ENCODE measurements at regions not wholly inside any gene's neighbourhood (a gene's known extent, or its start where the extent isn't known, plus 50 kb on each side); places are given as distances from the start of the nearest gene placed in this dataset.

DNA sequence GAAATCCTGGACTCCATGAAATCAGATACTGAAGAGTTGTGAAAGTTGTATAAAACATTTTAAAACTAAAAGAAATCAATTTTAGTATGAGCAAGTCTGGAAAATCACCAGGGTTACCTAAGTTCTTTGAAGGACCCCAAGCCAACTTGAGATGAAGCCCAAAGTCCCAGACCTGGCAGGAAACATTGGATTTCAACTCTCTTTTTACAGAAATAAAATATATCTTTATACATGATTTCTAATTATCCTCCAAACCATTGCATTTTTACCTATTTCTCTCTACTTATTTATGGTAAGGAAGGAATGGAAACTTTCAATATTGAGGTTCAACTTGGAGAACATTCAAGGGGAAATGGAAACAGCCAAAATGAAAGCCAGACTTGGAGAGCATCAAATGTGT, 390.6 kb upstream of the C9orf72 start:
- H3K4me3 ChIP-seq (ENCODE audit: low read depth, low read length), result no peak overlapping the region
- H3K27me3 ChIP-seq, result no peaks in the 10 kb centered on the region
- peaks cover 6% of the 10 kb centered on the region; the same call in 1 of the 2 replicates for H3K4me1 ChIP-seq
- TF ChIP-seq, protein P1, sequence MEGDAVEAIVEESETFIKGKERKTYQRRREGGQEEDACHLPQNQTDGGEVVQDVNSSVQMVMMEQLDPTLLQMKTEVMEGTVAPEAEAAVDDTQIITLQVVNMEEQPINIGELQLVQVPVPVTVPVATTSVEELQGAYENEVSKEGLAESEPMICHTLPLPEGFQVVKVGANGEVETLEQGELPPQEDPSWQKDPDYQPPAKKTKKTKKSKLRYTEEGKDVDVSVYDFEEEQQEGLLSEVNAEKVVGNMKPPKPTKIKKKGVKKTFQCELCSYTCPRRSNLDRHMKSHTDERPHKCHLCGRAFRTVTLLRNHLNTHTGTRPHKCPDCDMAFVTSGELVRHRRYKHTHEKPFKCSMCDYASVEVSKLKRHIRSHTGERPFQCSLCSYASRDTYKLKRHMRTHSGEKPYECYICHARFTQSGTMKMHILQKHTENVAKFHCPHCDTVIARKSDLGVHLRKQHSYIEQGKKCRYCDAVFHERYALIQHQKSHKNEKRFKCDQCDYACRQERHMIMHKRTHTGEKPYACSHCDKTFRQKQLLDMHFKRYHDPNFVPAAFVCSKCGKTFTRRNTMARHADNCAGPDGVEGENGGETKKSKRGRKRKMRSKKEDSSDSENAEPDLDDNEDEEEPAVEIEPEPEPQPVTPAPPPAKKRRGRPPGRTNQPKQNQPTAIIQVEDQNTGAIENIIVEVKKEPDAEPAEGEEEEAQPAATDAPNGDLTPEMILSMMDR (IDR thresholded peaks at IDR 0.05; ENCODE audit: low read depth, low read length), result no peak
- H3K36me3 ChIP-seq, result no peaks in the 10 kb centered on the region
- DNase-seq, result no peak
- H3K9me3 ChIP-seq, result no peaks in the 10 kb centered on the region

DNA sequence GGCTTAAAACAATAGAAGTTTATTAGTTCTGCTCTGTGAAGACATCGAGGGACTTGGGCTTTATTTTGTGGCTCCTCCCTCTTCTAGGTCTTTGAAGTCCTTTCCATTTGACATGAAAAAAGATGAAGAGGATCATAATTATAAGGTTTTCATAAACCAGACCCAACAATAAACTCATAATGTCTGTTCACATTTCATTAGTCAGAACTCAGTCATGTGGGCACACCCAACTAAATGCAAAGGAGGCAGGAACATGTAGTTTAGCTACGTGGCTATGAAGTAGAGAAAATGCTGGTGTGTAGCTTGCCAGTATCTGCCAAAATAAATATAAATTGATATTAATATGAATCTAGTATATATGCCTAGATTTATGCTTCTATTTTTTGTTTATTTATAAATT, 393.9 kb upstream of the C9orf72 start:
- TF ChIP-seq, protein P1 (IDR thresholded peaks at IDR 0.05; ENCODE audit: low read depth, low read length), result no peak
- Histone ChIP-seq H3K4me3 (ENCODE audit: low read depth, low read length) (no peak overlapping the region), H3K9me3 (no peaks in the 10 kb centered on the region), H3K27me3 (no peaks in the 10 kb centered on the region), H3K4me1 (peaks cover 6% of the 10 kb centered on the region; the same call in 1 of the 2 replicates), H3K36me3 (no peaks in the 10 kb centered on the region)
- no peak for DNase-seq

DNA sequence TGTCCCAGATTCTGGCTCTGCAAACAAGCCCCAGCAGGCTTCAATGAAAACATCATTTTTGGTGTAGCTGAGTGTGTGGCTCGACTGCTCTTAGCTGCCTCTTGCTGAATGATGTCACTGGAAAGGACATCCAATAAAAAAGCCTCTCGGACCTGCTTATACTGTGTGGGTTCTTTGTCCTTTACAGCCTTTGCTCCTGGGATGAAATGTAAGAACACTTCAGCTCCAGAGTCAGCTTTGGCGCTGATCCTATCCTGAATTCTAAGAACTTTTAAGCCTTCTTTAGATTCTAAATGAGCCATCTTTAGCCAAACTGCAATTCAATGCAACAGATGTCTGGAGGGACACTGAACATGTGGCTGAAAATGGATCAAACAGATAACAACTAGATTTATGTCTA, 404.6 kb upstream of the C9orf72 start:
- Histone ChIP-seq H3K36me3 (no peaks in the 10 kb centered on the region), H3K4me1 (peaks cover 7% of the 10 kb centered on the region), H3K9me3 (no peaks in the 10 kb centered on the region), H3K27me3 (no peaks in the 10 kb centered on the region), H3K4me3 (ENCODE audit: low read depth, low read length) (no peak overlapping the region)
- TF ChIP-seq, protein P1 (IDR thresholded peaks at IDR 0.05; ENCODE audit: low read depth, low read length), result no peak
- no peak for DNase-seq

DNA sequence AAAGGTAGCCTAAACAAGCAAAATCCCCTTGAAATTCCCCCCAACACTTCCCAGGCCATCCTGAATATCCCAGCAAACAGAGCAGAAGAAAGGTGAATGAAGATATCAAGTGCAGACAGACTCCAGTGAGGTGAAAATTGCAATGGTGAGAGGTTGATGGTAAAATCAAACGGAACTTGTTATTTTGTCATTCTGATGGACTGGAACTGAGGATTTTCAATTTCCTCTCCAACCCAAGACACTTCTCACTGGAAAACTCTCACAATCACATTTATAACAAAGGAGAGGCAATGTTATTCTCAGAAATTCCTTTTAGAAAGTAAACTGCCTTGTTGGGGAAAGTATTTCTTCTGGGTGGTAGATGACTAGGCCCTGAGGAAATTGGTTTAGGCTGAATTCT, 412.4 kb upstream of the C9orf72 start:
- Histone ChIP-seq H3K9me3 (no peaks in the 10 kb centered on the region), H3K4me1 (peaks cover 1% of the 10 kb centered on the region), H3K27me3 (no peaks in the 10 kb centered on the region), H3K4me3 (ENCODE audit: low read depth, low read length) (no peak overlapping the region), H3K36me3 (no peaks in the 10 kb centered on the region)
- TF ChIP-seq, protein P1 (IDR thresholded peaks at IDR 0.05; ENCODE audit: low read depth, low read length), result no peak
- no peak for DNase-seq

DNA sequence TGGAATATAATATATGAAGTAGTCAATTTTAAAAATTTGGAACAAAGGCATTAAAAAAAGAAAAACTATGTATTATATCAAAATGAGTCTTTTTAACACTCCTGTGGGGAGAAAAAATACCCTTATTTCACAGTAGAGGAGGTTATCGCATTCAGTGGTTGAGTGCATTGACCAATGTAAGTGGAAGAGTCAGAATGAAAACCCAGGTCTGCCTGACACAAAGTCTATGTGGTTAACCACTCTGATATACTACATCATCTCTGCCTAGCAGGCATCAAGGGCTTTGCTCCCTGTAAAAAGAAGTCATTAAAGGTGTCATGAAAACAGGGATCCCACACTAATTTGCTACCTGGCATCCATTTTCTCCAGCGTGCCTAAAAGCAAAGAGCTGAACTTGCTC, 417.2 kb upstream of the C9orf72 start:
- TF ChIP-seq, protein P1 (IDR thresholded peaks at IDR 0.05; ENCODE audit: low read depth, low read length), result no peak
- H3K27me3 ChIP-seq, result no peaks in the 10 kb centered on the region
- H3K4me1 ChIP-seq, result no peaks in the 10 kb centered on the region
- no peaks in the 10 kb centered on the region for H3K9me3 ChIP-seq
- no peak overlapping the region for H3K4me3 ChIP-seq (ENCODE audit: low read depth, low read length)
- no peaks in the 10 kb centered on the region for H3K36me3 ChIP-seq
- no peak for DNase-seq

DNA sequence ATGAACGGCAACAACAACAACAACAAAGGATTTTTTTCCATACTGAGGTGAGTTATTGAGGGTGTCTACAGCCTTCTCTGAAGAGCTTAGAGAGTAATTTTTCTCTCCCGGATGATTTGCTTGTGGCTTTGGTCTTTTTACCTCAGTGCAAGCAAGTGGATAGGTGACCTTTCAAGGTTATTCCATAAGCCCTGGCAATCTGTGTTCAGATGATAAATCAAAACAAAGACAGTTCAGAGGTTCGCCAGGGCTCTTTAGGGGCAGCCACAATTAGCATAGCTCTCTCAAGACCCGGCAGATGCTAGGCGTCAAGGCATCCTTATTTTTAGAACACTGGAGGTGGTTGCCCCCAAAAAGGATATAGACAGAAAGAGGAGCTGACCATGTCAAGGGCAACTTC, 417.9 kb upstream of the C9orf72 start:
- no peaks in the 10 kb centered on the region for H3K27me3 ChIP-seq

More for the DNA sequence above, 417.9 kb upstream of the C9orf72 start:
- H3K36me3 ChIP-seq, result no peaks in the 10 kb centered on the region
- TF ChIP-seq, protein P1 (IDR thresholded peaks at IDR 0.05; ENCODE audit: low read depth, low read length), result no peak
- no peak for DNase-seq
- no peaks in the 10 kb centered on the region for H3K9me3 ChIP-seq
- H3K4me1 ChIP-seq, result no peaks in the 10 kb centered on the region
- H3K4me3 ChIP-seq (ENCODE audit: low read depth, low read length), result no peak overlapping the region
